NCI-H128 (cell line): ENCODE measurements at regions not wholly inside any gene's neighbourhood (a gene's known extent, or its start where the extent isn't known, plus 50 kb on each side); places are given as distances from the start of the nearest gene placed in this dataset.

Experiments used
- DNase-seq: peaks from one replicate; lab custom pipeline; 2025; ENCODE audit not compliant: unreplicated experiment; lab: John Stamatoyannopoulos, UW

DNA sequence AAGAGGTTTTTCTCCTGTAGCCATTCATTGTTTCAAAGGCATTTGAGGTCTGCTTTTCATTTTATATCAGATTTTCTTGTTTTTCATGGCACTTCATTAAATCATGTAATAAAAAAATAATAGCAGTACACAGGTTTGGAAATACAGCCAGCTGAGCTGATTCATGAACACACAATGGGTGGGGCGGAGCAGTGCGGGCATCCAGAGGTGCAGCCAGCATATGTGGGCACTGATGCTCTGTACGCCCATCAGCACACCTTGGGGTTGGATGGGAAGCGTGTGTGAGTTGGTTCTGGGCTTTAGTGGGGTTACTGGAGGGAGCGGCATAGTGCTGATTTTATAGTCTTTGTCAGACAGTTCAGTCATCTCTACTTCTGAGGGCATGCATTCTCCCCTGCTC is 54.2 kb upstream of the IRX4 start:
- no peak for DNase-seq

DNA sequence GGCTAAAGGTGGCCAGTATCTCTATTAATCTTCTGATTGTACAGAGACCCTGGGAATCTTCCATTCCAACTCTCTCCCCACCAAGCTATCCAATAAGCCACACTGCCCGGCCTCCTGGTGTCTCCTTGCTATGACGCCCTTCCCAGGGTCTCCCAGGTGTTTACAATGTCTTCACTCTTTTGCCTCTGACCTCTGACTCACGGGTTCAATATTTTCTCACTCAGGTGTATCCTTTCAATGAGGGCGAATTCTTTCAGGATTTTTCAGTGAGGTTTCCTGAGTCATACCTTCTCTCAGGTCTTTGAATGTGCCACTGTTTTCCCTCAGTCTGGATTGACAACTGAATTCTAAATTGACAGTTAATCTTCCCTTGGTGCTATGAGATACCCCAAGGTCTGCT is 53.7 kb upstream of the IRX4 start:
- DNase-seq: no peak

DNA sequence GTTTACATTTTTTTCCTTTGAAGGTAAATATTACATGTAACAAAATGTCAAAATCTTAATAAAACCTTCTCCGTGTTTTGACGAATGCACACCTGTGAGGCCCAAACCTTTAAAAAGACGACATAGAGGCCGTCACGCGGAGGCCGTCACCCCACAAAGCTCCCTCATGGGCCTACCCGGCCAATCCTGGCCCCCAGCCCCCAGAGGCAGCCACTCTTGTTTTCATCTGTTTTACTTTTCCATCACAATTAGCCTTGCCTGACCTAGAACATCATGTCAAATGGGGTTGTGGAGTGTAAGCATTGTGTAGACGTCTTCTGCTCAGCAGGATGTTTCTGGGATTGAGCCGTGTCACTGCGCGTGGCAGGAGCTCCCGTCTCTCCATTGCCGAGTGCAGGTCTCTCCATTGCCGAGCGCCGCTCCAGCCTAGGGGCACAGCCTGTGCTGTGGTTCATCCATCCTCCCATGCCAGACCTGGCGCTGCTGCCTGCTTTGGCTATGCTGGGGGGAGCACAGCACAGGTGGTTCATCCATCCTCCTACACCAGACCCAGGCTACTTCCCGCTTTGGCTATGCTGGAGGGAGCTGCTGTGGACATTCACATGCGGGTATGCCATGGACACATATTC is 52.2 kb upstream of the IRX4 start:
- DNase-seq: no peak

DNA sequence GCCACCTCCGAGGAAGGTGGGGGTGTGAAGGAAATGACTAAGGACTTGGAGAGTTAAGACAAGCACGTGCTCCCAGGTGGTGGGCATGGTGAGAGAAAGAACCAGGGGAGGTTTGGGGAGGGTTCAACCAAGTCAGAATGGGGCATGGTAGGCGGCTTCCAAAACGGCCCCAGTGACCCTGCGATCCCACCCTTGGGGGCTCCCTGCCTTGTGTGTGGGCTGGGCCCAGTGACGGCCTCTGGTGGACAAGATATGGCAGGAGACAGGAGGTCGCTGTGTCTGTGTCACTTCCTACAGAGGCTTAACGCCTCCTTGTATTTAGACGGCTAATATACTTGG is 51.3 kb upstream of the IRX4 start:
- DNase-seq: no peak

DNA sequence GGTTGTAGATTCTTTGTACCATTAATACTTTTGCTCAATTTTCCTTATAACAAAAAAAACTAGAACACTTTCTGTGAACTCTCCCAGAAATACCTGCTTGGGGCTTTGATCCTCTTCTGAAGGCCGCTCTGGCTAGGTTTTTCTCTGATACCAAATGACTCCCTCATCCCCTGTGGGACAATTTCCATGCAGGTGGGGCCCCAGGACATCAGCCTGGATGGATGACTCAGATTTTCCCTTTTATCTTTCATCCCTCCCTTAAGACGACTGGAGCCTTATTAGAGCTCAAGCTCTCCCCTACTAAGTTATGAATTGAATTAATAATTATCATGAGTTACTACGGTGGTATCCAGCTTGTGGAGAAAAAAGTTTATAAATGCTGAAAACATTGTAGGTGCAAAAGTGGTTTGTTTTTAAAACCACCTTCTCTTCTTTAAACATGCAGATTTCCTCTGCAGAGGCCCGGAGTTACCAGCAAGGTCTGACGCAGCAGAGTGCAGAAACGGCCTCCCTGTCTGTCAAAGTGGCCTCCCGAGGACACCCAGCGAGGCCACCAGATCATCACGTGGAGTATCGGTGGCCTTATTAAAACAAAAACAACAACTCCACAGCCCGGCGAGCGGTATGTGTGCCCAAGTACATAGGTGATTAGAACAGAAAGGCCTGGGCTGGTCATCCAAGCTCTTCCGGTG is 50.8 kb upstream of the IRX4 start:
- no peak for DNase-seq
